Umbilical cord (tissue), 1 donor: ENCODE measurements at regions not wholly inside any gene's neighbourhood (a gene's known extent, or its start where the extent isn't known, plus 50 kb on each side); places are given as distances from the start of the nearest gene placed in this dataset.
"Not testable (repeated sequence)": the region's sequence is repeated elsewhere in the genome, so short reads cannot be mapped to it uniquely, and the experiment has no call there.

ENCODE experiments used
- DNase-seq: peaks from one replicate; pipeline ENCODE4 v3.0.0-alpha.2; 2015; ENCODE audit warnings: low spot score

DNA sequence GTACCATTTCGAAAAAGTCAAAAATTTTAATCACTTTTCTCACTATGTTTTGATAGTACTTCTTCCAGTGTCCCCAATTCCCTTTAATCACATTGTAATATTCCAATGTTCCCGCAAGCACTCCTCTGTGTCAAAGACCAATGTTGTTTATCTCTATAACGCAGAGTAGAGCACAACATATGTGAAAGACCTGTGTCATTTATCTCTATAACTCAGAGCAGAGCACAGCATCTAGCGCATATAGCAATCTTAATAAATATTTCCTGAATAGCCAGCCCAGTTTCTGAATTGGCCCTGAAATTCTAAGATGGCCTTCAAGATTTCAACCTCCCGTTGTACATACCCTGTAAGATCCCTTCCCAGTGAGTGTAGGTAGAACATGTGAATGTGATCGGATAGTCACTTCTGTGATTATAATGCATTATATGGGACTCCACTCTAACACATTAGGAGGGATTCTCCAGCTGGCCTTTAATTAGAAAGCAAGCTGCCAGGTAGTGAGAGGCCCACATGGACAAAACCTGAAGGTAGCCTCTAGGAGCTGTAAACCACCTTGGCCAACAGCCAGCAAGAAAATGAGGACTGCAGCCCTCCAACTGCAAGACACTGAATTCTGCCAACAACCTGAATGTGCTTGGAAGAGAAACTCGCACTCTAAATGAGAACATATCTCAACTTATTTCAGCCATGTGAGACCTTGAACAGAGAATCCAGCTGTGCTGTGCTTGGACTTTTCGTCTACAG lies 238.8 kb upstream of the SYT10 start:
- no peak for DNase-seq

DNA sequence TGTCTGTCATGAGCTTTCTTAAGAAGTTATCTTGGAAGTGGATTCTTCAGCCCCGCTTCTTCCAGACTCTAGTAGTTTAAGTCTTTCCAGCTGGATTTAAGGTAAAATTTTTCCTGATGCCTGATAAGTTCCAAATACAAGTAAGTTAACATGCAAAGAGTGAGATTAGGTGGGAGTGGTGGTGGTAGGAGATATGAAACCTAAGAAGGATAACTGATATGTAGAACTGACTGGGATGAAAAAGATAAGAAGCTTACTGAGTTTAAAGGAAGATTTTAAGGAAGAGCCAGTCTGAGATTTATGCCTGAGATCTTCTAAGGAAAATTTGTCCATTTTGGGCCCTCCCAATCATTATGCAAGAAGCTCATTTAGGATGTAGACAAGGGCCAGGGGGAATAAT lies 250.9 kb upstream of the SYT10 start:
- DNase-seq: peak; percentile 48

- no peak for DNase-seq
These were observed 263.6 kb upstream of the SYT10 start for GRCh38 chr12:33703221-33703620.

- DNase-seq: no peak
These were observed 267.3 kb upstream of the SYT10 start for GRCh38 chr12:33706927-33707326.

GRCh38 chr12:33708935-33709334 lies 269.3 kb upstream of the SYT10 start:
- DNase-seq: no peak

GRCh38 chr12:33710548-33710947 lies 270.9 kb upstream of the SYT10 start:
- no peak for DNase-seq

GRCh38 chr12:33718631-33719030 lies 279.0 kb upstream of the SYT10 start:
- no peak for DNase-seq

DNA sequence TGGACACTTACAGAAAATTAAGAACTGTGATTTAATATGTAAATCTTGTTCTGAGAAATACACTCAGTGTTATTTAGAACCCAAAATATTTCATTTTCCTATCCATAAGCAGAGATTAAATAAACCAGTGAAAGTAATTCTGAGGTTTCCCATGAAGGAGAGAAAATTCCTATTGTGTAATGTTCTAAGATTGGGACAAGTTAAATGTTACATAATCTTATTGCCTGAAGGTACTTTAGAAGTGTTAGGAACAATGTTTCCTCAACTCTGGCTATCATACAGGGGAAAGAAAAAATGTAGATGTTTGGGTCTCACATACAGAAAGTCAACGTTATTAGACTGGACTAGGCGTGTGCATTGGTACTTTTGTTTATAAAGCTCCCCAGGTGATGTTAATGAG lies 281.9 kb upstream of the SYT10 start:
- DNase-seq: no peak

- no peak for DNase-seq
These were observed 285.2 kb upstream of the SYT10 start for GRCh38 chr12:33724867-33725266.

DNA sequence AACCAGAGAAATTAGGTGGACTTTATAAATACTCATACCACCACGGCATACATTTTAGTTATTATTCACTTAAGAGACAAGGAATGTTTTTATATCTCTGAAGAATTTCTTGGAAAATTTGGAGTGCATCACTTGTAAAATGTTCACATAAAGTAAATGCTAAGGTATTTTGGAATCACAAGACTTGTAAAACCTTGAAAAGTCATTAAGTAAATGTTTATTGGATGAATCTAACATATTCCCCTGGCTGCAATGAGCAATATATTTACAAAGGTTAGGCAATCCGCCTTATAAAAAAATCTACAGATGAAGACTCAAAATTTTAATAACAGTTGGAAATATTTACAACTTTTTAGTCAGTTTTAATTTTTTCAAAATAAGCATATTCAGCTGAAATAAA lies 287.4 kb upstream of the ALG10 start:
- DNase-seq: no peak

- DNase-seq: peak; percentile 1
These were observed 269.4 kb upstream of the ALG10 start for GRCh38 chr12:33752854-33753253.

- DNase-seq: no peak
These were observed 264.6 kb upstream of the ALG10 start for GRCh38 chr12:33757701-33758100.

DNA sequence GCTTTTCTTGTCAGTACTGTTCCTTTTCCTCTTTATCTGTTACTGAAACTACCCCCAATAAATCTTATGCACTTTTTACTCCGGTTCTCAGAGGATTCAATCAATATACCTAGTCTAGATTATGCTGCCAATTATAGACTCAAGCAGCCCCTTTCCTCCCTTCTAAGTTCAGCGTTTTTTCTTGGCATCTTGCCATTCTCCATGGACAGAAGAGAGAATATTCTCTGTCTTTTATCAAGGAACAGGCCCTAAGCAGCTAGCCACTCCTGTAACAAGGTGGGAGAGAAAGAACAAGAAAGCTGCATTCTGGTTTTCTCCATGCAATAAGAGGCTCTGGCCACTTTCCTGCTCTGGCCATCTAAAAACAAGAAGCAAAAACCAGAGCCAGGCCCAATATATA lies 263.0 kb upstream of the ALG10 start:
- DNase-seq: no peak

DNA sequence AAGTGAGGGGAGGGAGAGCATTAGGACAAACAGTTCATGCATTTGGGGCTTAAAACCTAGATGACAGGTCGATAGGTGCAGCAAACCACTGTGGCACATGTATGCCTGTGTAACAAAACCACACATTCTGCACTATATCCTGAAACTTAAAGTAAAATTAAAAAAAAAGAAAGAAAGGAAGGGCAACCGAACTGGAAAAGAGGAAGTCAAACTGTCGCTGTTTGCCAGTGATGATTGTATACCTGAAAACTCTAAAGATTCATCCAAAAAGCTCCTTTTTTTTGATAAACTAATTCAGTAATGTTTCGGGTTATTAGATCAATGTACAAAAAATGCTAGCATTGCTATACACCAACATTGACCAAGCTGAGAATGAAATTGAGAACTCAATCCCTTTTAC lies 259.0 kb upstream of the ALG10 start:
- no peak for DNase-seq

DNA sequence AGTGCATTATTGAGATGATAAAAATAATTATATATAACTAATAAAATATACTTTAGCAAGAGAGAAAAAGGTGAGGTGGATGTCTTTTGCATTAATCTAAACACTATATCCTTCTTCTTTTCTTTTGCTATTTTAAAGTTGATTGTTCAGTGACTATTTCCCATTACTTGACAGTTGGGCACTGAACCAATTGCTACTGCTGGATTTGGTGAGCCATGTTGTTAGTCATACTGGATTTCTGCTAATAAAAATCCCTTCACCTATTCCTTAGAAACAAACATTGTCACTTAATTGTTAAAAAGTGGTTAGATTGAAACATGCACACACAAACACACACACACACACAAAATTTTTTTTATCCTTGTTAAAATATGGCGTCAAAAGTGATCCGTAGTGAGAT lies 251.6 kb upstream of the ALG10 start:
- no peak for DNase-seq

GRCh38 chr12:33771889-33772288 lies 250.4 kb upstream of the ALG10 start:
- DNase-seq: no peak

DNA sequence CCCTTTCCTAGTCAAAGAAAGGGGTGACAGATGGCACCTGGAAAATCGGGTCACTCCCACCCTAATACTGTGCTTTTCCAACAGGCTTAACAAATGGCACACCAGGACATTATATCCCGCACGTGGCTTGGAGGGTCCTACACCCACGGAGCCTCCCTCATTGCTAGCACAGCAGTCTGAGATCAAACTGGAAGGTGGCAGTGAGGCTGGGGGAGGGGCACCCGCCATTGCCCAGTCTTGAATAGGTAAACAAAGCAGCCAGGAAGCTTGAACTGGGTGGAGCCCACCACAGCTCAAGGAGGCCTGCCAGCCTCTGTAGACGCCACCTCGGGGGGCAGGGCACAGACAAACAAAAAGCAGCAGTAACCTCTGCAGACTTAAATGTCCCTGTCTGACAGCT lies 249.2 kb upstream of the ALG10 start:
- DNase-seq: not testable (repeated sequence)

DNA sequence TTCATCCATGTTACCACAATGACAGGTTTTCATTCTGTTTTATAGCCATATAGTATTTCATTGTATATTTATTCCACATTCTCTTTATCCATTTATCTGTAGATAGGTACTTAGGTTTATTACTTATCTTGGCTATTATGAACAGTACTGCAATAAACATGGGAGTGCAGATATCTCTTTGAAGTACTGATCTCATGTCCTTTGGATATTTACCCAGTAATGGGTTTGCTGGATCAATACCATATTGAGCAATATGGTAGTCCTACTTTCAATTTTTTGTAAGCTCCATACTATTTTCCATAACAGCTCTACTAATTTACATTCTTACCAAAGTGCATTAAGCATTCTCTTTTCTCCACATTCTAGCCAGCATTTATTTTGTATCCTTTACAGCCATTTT lies 235.8 kb upstream of the ALG10 start:
- no peak for DNase-seq

GRCh38 chr12:33794954-33795353 lies 227.3 kb upstream of the ALG10 start:
- DNase-seq: no peak

DNA sequence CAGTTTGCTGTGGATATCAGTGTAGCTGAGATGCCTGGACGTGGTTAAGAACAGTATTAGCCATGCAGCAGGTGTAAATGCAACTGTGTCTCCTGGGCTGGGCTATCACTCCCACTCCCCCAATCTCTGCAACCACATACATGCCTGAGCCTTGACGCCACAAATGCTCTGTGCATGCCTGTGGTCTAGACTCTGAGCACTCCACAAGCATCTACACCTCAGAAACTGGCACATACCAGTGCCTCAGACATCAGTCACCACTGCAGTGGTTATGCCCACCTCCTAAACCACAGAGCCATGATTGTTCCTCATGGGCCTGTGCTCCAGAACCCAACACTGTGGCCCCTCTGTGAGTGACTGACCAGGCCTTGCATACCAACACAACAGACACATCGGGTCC lies 226.8 kb upstream of the ALG10 start:
- DNase-seq: no peak

GRCh38 chr12:33813536-33813935 lies 208.8 kb upstream of the ALG10 start:
- no peak for DNase-seq

- no peak for DNase-seq
These were observed 204.6 kb upstream of the ALG10 start for GRCh38 chr12:33817713-33818112.

DNA sequence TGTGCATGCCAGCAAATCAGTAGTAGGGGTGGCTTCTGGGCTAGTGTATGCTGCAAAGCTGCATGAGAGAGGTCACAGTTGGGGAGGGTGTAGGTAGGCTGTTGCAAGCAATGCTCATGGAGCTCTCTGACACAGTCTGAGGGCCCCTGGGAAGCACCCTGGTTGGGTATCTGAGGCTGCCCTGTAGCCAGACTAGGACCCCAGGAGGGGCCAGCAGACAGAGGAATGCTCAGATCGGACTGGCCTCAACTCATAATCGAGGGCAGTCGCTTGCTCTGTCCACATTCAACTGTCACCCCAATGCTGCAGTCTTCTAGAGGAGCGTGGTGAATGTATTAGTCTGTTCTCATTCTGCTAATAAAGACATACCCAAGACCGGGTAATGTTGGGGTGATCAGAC lies 204.0 kb upstream of the ALG10 start:
- no peak for DNase-seq

- no peak for DNase-seq
These were observed 196.9 kb upstream of the ALG10 start for GRCh38 chr12:33825442-33825841.
